CD4-positive, alpha-beta T cell (primary cell): ENCODE measurements at regions not wholly inside any gene's neighbourhood (a gene's known extent, or its start where the extent isn't known, plus 50 kb on each side); places are given as distances from the start of the nearest gene placed in this dataset.

Experiments
- ATAC-seq: fragments of 200-7000 bp; cut with Tn5 transposase; one replicate; pipeline ENCODE4 v1.10.0; 2022; ENCODE audit warnings: mild to moderate bottlenecking; ENCODE audit not compliant: poor library complexity
- CTCF ChIA-PET: fragments of 350-600 bp; sonication (Branson Sonifier 250); formaldehyde crosslinking; loops from one replicate; lab custom pipeline; 2021; ENCODE audit warnings: antibody characterized with exemption, inconsistent platforms; lab: Charles Lee
- POLR2A ChIA-PET: fragments of 350-600 bp; sonication (Branson Sonifier 250); formaldehyde crosslinking; loops from one replicate; lab custom pipeline; 2021; ENCODE audit warnings: antibody characterized with exemption, inconsistent platforms; lab: Charles Lee
- DNase-seq, 14 experiments: peaks; one replicate each; pipeline ENCODE4 v3.0.0-alpha.2; 2013 to 2020; ENCODE audit warnings: mixed read lengths in 2 of 14
- H3K27ac ChIP-seq, 2 donors: one replicate each; pipeline versions ENCODE4 v1.5.1 to v1.7.0; 2013; ENCODE audit warnings: low read length in 2 of 2, low read depth in 1 of 2, mild to moderate bottlenecking in 1 of 2
- H3K27me3 ChIP-seq, 2 experiments: 1 replicate in 1 of 2; 2 replicates in 1 of 2; pipeline versions ENCODE4 v1.6.1 to v1.7.0; 2013; ENCODE audit warnings: low read length in 2 of 2, control low read depth in 1 of 2, mild to moderate bottlenecking in 1 of 2, moderate library complexity in 1 of 2; ENCODE audit not compliant: insufficient read depth in 2 of 2, control insufficient read depth in 1 of 2
- H3K36me3 ChIP-seq: one replicate; pipeline ENCODE4 v1.6.1; 2013; ENCODE audit warnings: low read length, control low read depth; ENCODE audit not compliant: insufficient read depth
- H3K4me1 ChIP-seq: one replicate; pipeline ENCODE4 v1.6.1; 2013; ENCODE audit warnings: low read length, control low read depth; ENCODE audit not compliant: insufficient read depth
- H3K4me3 ChIP-seq: one replicate; pipeline ENCODE4 v1.5.1; 2013; ENCODE audit warnings: mild to moderate bottlenecking, low read length, moderate library complexity
- H3K9me3 ChIP-seq, 2 experiments: 1 replicate in 1 of 2; 2 replicates in 1 of 2; pipeline versions ENCODE4 v1.6.1 to v1.7.0; 2013; ENCODE audit warnings: low read length in 2 of 2, mild to moderate bottlenecking in 2 of 2, control low read depth in 1 of 2, moderate library complexity in 1 of 2; ENCODE audit not compliant: control insufficient read depth in 1 of 2, insufficient read depth in 1 of 2
- H3K27ac Mint-ChIP-seq: one replicate; pipeline ENCODE4 v1.8.0; 2020; ENCODE audit warnings: mixed read lengths
- H3K27me3 Mint-ChIP-seq: one replicate; pipeline ENCODE4 v1.8.0; 2021; ENCODE audit warnings: mixed read lengths
- H3K36me3 Mint-ChIP-seq: one replicate; pipeline ENCODE4 v1.8.0; 2021; ENCODE audit warnings: low read depth, mixed read lengths
- H3K4me1 Mint-ChIP-seq: one replicate; pipeline ENCODE4 v1.8.0; 2021; ENCODE audit warnings: low read depth, mixed read lengths
- H3K4me3 Mint-ChIP-seq: one replicate; pipeline ENCODE4 v1.8.0; 2020; ENCODE audit warnings: mild to moderate bottlenecking, mixed read lengths
- H3K9me3 Mint-ChIP-seq: one replicate; pipeline ENCODE4 v1.8.0; 2020; ENCODE audit warnings: mixed read lengths
- CTCF ChIP-seq: fragments of 200-600 bp; IDR thresholded peaks from one replicate; pipeline ENCODE4 v1.8.0; 2022; ENCODE audit warnings: antibody characterized with exemption, mild to moderate bottlenecking
- intact Hi-C, 2 experiments: fragments of 100-400 bp; cut with DNase I in 1 of 2; cut with micrococcal nuclease in 1 of 2; formaldehyde crosslinking; loops; one replicate each; pipeline versions ENCODE4 v1.15.1 to v1.9.0; 2023 to 2025; cut with DNase I, micrococcal nuclease

- ATAC-seq (no peak), DNase-seq (no peak)
- CTCF ChIA-PET: no interaction called here
- no peaks in the 10 kb centered on the region for H3K9me3 ChIP-seq
- Mint-ChIP-seq H3K9me3 (peaks cover 4% of the 10 kb centered on the region), H3K4me3 (no peak overlapping the region), H3K36me3 (no peaks in the 10 kb centered on the region), H3K27ac (no peak overlapping the region), H3K4me1 (no peaks in the 10 kb centered on the region), H3K27me3 (no peaks in the 10 kb centered on the region)
- POLR2A ChIA-PET: no interaction called here
- intact Hi-C loops: no loop called here
- H3K4me3 ChIP-seq: no peak overlapping the region
- no peaks in the 10 kb centered on the region for H3K4me1 ChIP-seq
- no peaks in the 10 kb centered on the region for H3K27me3 ChIP-seq
- no peak for TF ChIP-seq CTCF
- no peak overlapping the region for H3K27ac ChIP-seq
- no peaks in the 10 kb centered on the region for H3K36me3 ChIP-seq
Observed at GRCh38 chr4:126458993-126459392, 1144.2 kb downstream of the FAT4 start.

DNA sequence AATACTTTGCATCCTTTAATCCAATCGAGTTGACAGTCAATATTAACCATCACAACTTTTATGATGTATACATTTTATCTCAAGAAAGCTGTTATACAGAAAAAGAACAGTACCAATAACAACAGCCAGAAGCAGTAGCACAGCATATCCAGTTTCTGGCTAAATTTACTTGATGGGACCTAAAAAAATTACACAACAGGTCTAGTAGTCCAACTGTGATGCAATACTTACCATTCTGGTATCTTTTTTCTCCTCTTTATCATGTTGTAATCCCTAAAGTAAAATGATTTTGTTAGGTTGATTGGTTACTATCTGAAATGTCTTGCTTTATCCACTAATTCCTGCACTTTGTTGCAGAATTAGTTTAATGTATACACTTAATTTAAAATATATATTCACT is 1150.6 kb downstream of the FAT4 start:
- Histone ChIP-seq H3K27ac (no peak overlapping the region), H3K27me3 (no peaks in the 10 kb centered on the region), H3K36me3 (no peaks in the 10 kb centered on the region), H3K4me3 (no peak overlapping the region), H3K4me1 (no peaks in the 10 kb centered on the region), H3K9me3 (peaks cover 0 to 4% of the 10 kb centered on the region in 2 experiments)
- no peak for DNase-seq
- Mint-ChIP-seq H3K27me3 (no peaks in the 10 kb centered on the region), H3K27ac (no peak overlapping the region), H3K4me1 (no peaks in the 10 kb centered on the region), H3K9me3 (peaks cover 6% of the 10 kb centered on the region), H3K36me3 (no peaks in the 10 kb centered on the region), H3K4me3 (no peak overlapping the region)
- TF ChIP-seq CTCF: no peak
- ATAC-seq: no peak
- intact Hi-C loops: no loop called here
- ChIA-PET CTCF (no interaction called here), POLR2A (no interaction called here)

- Mint-ChIP-seq H3K27ac (no peak overlapping the region), H3K27me3 (no peaks in the 10 kb centered on the region), H3K36me3 (no peaks in the 10 kb centered on the region), H3K4me1 (no peaks in the 10 kb centered on the region), H3K4me3 (no peak overlapping the region), H3K9me3 (peaks cover 6% of the 10 kb centered on the region)
- intact Hi-C loops: no loop called here
- ATAC-seq (no peak), DNase-seq (no peak)
- H3K4me1 ChIP-seq: no peaks in the 10 kb centered on the region
- no peak for TF ChIP-seq CTCF
- H3K27me3 ChIP-seq: no peaks in the 10 kb centered on the region
- peaks cover 0 to 4% of the 10 kb centered on the region in 2 experiments for H3K9me3 ChIP-seq
- ChIA-PET CTCF (no interaction called here), POLR2A (no interaction called here)
- no peak overlapping the region for H3K4me3 ChIP-seq
- H3K27ac ChIP-seq: no peak overlapping the region
- no peaks in the 10 kb centered on the region for H3K36me3 ChIP-seq
Observed at GRCh38 chr4:126466848-126467247, 1152.1 kb downstream of the FAT4 start.
